ENCODE measurements at regions not wholly inside any gene's neighbourhood (a gene's known extent, or its start where the extent isn't known, plus 50 kb on each side); places are given as distances from the start of the nearest gene placed in this dataset.

GRCh38 chr1:4062041-4062440 lies 162.0 kb upstream of the C1orf174 start:
- no peak for TF ChIP-seq CTCF (IDR thresholded peaks at IDR 0.05; ENCODE audit: insufficient read depth, low read length, severe bottlenecking)
- DNase-seq (ENCODE audit: low read depth), result no peak
- no peak for FAIRE-seq
- Histone ChIP-seq H3K27me3 (ENCODE audit: control insufficient read depth, insufficient read depth, low read length) (no peaks in the 10 kb centered on the region), H3K36me3 (ENCODE audit: control insufficient read depth, insufficient read depth, low read length) (no peaks in the 10 kb centered on the region), H3K4me3 (ENCODE audit: low read depth, low read length) (no peak overlapping the region)

DNA sequence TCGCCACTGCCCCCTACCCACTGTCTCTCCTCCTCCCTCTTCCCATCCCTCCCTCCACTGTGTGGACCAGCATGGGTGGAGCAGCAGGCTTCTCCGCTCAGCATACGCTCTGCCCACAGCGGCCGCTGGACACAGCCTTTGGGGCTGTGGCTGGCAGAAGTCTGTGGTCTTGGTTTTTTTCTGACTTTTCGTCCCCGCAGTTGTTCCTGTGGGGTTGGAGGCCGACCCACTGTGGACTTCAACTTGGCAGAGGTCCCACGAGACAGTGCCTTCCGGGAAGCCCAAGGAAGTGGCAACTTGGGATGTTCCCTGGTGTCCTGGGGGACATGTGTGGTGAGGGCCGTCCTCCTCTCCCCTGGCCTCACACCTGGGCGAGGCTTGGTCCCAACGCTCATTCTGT lies 162.5 kb upstream of the C1orf174 start:
- FAIRE-seq (no peak), DNase-seq (ENCODE audit: low read depth) (no peak)
- no peaks in the 10 kb centered on the region for H3K27me3 ChIP-seq (ENCODE audit: control insufficient read depth, insufficient read depth, low read length)
- no peak overlapping the region for H3K4me3 ChIP-seq (ENCODE audit: low read depth, low read length)
- no peak for TF ChIP-seq CTCF (IDR thresholded peaks at IDR 0.05; ENCODE audit: insufficient read depth, low read length, severe bottlenecking)
- no peaks in the 10 kb centered on the region for H3K36me3 ChIP-seq (ENCODE audit: control insufficient read depth, insufficient read depth, low read length)

GRCh38 chr1:4062992-4063391 lies 162.9 kb upstream of the C1orf174 start:
- Histone ChIP-seq H3K27me3 (ENCODE audit: control insufficient read depth, insufficient read depth, low read length) (no peaks in the 10 kb centered on the region), H3K4me3 (ENCODE audit: low read depth, low read length) (no peak overlapping the region), H3K36me3 (ENCODE audit: control insufficient read depth, insufficient read depth, low read length) (no peaks in the 10 kb centered on the region)
- no peak for FAIRE-seq
- no peak for DNase-seq (ENCODE audit: low read depth)
- TF ChIP-seq CTCF (IDR thresholded peaks at IDR 0.05; ENCODE audit: insufficient read depth, low read length, severe bottlenecking), result no peak

DNA sequence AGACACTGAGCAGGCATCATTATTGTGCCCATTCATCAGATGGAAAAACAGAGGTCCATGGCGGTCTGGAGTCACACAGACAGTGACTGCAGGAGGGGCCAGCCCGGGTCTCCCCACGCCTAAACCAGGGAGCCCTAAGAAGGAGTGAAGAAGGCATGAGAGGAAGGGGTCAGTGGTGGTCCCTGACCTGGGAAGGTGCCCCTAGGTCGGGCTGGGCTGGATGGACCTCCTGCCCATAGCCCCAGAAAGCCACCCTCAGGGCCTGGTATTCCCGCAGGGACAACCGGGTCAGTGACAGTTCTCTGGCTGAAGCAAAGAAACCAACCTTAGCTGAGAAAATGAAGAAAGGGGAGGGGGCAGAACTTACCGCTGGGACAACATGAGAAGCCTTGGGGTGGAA lies 163.4 kb upstream of the C1orf174 start:
- no peak for TF ChIP-seq CTCF (IDR thresholded peaks at IDR 0.05; ENCODE audit: insufficient read depth, low read length, severe bottlenecking)
- no peak for DNase-seq (ENCODE audit: low read depth)
- Histone ChIP-seq H3K4me3 (ENCODE audit: low read depth, low read length) (no peak overlapping the region), H3K27me3 (ENCODE audit: control insufficient read depth, insufficient read depth, low read length) (no peaks in the 10 kb centered on the region), H3K36me3 (ENCODE audit: control insufficient read depth, insufficient read depth, low read length) (no peaks in the 10 kb centered on the region)
- no peak for FAIRE-seq

DNA sequence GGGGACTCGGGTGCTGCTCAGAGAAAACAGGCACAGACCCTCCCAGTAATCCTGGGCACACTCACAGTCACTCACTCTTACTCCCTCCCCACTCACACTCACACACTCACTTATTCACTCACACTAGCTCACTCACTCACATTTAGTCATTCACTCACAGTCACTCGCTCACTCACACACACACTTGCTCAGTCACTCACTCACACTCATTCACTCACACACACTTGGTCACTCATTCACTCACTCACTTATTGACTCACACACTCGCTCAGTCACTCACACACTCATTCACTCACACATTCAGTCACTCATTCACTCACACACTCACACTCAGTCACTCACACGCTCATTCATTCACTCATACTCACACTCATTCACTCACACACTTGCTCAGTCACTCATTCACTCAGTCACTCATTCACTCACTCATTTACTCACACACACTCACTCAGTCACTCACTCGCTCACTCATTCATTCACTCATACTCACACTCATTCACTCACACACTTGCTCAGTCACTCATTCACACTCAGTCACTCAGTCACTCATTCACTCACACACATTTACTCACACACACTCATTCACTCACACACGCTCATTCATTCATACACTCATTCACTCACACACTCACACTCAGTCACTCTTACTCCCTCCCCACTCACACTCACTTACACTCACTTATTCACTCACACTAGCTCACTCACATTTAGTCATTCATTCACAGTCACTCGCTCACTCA lies 164.2 kb upstream of the C1orf174 start:
- no peak for TF ChIP-seq CTCF (IDR thresholded peaks at IDR 0.05; ENCODE audit: insufficient read depth, low read length, severe bottlenecking)
- Histone ChIP-seq H3K4me3 (ENCODE audit: low read depth, low read length) (no peak overlapping the region), H3K36me3 (ENCODE audit: control insufficient read depth, insufficient read depth, low read length) (no peaks in the 10 kb centered on the region), H3K27me3 (ENCODE audit: control insufficient read depth, insufficient read depth, low read length) (no peaks in the 10 kb centered on the region)
- DNase-seq (ENCODE audit: low read depth) (no peak), FAIRE-seq (peak; percentile 40)
